Stomach (tissue), 8 donors: ENCODE measurements at regions not wholly inside any gene's neighbourhood (a gene's known extent, or its start where the extent isn't known, plus 50 kb on each side); places are given as distances from the start of the nearest gene placed in this dataset.
"Not testable (repeated sequence)": the region's sequence is repeated elsewhere in the genome, so short reads cannot be mapped to it uniquely, and the experiment has no call there.

Experiments
- DNase-seq, 2 donors: peaks; one replicate each; pipeline versions ENCODE4 v3.0.0 to v3.0.0-alpha.2; 2013 to 2019
- H3K27ac ChIP-seq, 5 donors: fragments of 200-600 bp in 4 of 5; sonication (generic) in 4 of 5; one replicate each; pipeline ENCODE4 v1.5.1; 2013 to 2019; ENCODE audit warnings: mild to moderate bottlenecking in 1 of 5, moderate library complexity in 1 of 5
- H3K27me3 ChIP-seq, 3 donors: fragments of 200-600 bp; sonication (generic); one replicate each; pipeline ENCODE4 v1.5.1; 2017 to 2019; ENCODE audit warnings: mixed run types in 1 of 3
- H3K36me3 ChIP-seq, 4 donors: fragments of 200-600 bp; sonication (generic); 1 replicate in 3 of 4; 2 replicates in 1 of 4; pipeline ENCODE4 v1.5.1; 2016 to 2019
- H3K4me1 ChIP-seq, 4 donors: fragments of 200-600 bp; sonication (generic); one replicate each; pipeline ENCODE4 v1.5.1; 2016 to 2019
- H3K4me3 ChIP-seq, 4 donors: fragments of 200-600 bp; sonication (generic) in 3 of 4; one replicate each; pipeline ENCODE4 v1.5.1; 2016 to 2019; ENCODE audit warnings: mild to moderate bottlenecking in 1 of 4
- H3K9me3 ChIP-seq, 4 donors: fragments of 200-600 bp; sonication (generic); one replicate each; pipeline ENCODE4 v1.5.1; 2016 to 2019
- EP300 ChIP-seq: sonication (generic); formaldehyde crosslinking; IDR thresholded peaks from one replicate; pipeline ENCODE4 v1.6.1; 2017; ENCODE audit warnings: antibody characterized with exemption
- POLR2A ChIP-seq, 4 donors: fragments of 450-650 bp; IDR thresholded peaks; one replicate each; pipeline ENCODE4 v1.6.1; 2016; ENCODE audit warnings: antibody characterized with exemption in 4 of 4, control low read depth in 2 of 4, mild to moderate bottlenecking in 1 of 4, moderate library complexity in 1 of 4
- POLR2AphosphoS5 ChIP-seq, 3 donors: sonication (generic); formaldehyde crosslinking; IDR thresholded peaks; one replicate each; pipeline ENCODE4 v1.6.1; 2016; ENCODE audit warnings: antibody characterized with exemption in 3 of 3
- WGBS, 5 donors: extraction: QIAGEN DNeasy Blood & Tissue Kit in 3 of 5; methylation state at CpG; one replicate each; pipeline versions ENCODE4 v1.1.5 to v1.1.7; 2013 to 2018; 5-methylcytosine and 5-hydroxymethylcytosine counted together
- intact Hi-C: fragments of 100-400 bp; cut with DNase I; formaldehyde crosslinking; loops from one replicate; pipeline ENCODE4 v1.15.1; 2023; ENCODE audit warnings: low total_unique reads
- TF ChIP-seq, protein P1 (sequence below), 7 experiments: fragments of 450-650 bp in 4 of 7; fragments of 200-600 bp in 3 of 7; sonication (generic) in 3 of 7; IDR thresholded peaks; one replicate each; pipeline ENCODE4 v1.5.1; 2016 to 2019; ENCODE audit warnings: antibody characterized with exemption in 7 of 7, control low read depth in 2 of 7, mild to moderate bottlenecking in 1 of 7
- donor health status: healthy with polysubstance abuse.
- donor health status: Bipolar disorder and iron deficiency.
- donor health status: healthy.

DNA sequence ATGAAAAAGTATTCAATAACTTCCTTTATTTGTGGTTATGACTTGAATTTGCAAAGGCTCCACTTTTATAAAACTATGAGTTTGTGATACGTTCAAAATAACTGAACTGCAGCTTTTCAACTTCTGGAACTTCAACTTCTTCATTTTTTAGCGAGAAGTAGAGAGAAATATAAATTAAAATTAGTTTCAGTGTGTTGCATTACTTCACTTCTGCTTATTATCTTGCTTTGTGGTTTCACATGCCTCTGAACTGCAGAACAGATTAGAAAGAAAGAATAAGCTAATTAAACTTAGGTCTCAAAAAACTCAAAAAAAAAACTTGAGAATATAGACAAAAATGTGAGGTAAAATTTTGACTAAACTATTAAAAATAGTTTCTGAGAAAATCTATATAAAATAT is 1073.4 kb downstream of the PCDH17 start:
- TF ChIP-seq, protein P1, sequence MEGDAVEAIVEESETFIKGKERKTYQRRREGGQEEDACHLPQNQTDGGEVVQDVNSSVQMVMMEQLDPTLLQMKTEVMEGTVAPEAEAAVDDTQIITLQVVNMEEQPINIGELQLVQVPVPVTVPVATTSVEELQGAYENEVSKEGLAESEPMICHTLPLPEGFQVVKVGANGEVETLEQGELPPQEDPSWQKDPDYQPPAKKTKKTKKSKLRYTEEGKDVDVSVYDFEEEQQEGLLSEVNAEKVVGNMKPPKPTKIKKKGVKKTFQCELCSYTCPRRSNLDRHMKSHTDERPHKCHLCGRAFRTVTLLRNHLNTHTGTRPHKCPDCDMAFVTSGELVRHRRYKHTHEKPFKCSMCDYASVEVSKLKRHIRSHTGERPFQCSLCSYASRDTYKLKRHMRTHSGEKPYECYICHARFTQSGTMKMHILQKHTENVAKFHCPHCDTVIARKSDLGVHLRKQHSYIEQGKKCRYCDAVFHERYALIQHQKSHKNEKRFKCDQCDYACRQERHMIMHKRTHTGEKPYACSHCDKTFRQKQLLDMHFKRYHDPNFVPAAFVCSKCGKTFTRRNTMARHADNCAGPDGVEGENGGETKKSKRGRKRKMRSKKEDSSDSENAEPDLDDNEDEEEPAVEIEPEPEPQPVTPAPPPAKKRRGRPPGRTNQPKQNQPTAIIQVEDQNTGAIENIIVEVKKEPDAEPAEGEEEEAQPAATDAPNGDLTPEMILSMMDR (IDR thresholded peaks at IDR 0.05): no peak
- TF ChIP-seq POLR2AphosphoS5 (IDR thresholded peaks at IDR 0.05) (no peak), POLR2A (IDR thresholded peaks at IDR 0.05) (no peak), EP300 (no peak)
- no peaks in the 10 kb centered on the region for H3K27me3 ChIP-seq
- H3K36me3 ChIP-seq: no peaks in the 10 kb centered on the region
- peaks cover 0 to 4% (median 2%) of the 10 kb centered on the region in 4 donors for H3K9me3 ChIP-seq
- intact Hi-C loops: no loop called here
- H3K4me1 ChIP-seq: no peaks in the 10 kb centered on the region
- DNase-seq: no peak
- WGBS, 5 donors: 56 to 71% (median 61%) methylated on average over 2 of the region's 2 CpGs
- no peak overlapping the region for H3K4me3 ChIP-seq
- H3K27ac ChIP-seq: no peak overlapping the region

DNA sequence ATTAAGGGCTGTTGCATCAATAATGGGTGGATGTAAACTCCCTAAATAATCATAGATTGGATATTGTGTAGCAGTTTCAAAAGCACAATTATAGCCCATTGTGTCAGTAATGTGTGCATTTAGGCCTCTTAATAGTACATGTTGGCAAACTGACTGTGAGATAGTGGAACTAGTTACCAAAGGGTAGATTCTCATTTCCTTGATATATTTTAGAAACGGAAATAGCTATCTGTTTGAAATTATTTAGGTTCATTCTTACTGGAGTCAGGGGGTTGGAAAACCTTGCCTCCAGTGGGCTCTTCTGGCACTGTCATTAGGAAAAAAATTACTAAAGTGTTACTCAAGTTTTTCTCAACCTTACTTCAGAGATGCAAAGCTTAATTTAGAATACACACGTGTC is 1074.9 kb downstream of the PCDH17 start:
- no peaks in the 10 kb centered on the region for H3K27me3 ChIP-seq
- H3K4me1 ChIP-seq: no peaks in the 10 kb centered on the region
- WGBS, 5 donors: 76 to 89% (median 82%) methylated on average over 2 of the region's 2 CpGs
- TF ChIP-seq POLR2A (IDR thresholded peaks at IDR 0.05) (no peak), EP300 (no peak), POLR2AphosphoS5 (IDR thresholded peaks at IDR 0.05) (no peak)
- TF ChIP-seq, protein P1 (IDR thresholded peaks at IDR 0.05): no peak
- DNase-seq: no peak
- intact Hi-C loops: no loop called here
- no peak overlapping the region for H3K27ac ChIP-seq
- H3K36me3 ChIP-seq: no peaks in the 10 kb centered on the region
- H3K9me3 ChIP-seq: peaks cover 0 to 5% (median 2%) of the 10 kb centered on the region in 4 donors
- H3K4me3 ChIP-seq: no peak overlapping the region

- H3K36me3 ChIP-seq: no peaks in the 10 kb centered on the region
- no peaks in the 10 kb centered on the region for H3K27me3 ChIP-seq
- H3K27ac ChIP-seq: no peak overlapping the region
- WGBS, 5 donors: 82 to 93% (median 90%) methylated on average over 8 of the region's 8 CpGs
- H3K4me3 ChIP-seq: no peak overlapping the region
- intact Hi-C loops: no loop called here
- TF ChIP-seq POLR2AphosphoS5 (IDR thresholded peaks at IDR 0.05) (no peak), POLR2A (IDR thresholded peaks at IDR 0.05) (no peak), EP300 (no peak)
- TF ChIP-seq, protein P1 (IDR thresholded peaks at IDR 0.05): no peak
- no peak for DNase-seq
- H3K4me1 ChIP-seq: no peaks in the 10 kb centered on the region
- peaks cover 0 to 10% (median 1%) of the 10 kb centered on the region in 4 donors for H3K9me3 ChIP-seq
Measured at GRCh38 chr13:58712191-58712590, 1080.6 kb downstream of the PCDH17 start.

DNA sequence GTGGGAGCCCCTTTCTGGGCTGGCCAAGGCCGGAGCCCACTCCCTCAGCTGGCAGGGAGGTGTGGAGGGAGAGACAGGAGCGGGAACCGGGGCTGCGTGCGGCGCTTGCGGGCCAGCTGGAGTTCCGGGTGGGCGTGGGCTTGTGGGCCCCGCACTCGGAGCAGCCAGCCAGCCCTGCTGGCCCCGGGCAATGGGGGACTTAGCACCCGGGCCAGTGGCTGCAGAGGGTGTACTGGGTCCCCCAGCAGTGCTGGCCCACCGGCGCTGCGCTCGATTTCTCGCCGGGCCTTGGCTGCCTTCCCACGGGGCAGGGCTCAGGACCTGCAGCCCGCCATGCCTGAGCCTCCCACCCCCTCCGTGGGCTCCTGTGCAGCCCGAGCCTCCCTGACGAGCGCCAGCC is 1082.5 kb downstream of the PCDH17 start:
- H3K9me3 ChIP-seq, H3K27me3 ChIP-seq, DNase-seq, H3K36me3 ChIP-seq, intact Hi-C loops, H3K27ac ChIP-seq, H3K4me3 ChIP-seq, H3K4me1 ChIP-seq: not testable (repeated sequence)
- WGBS, 5 donors: 92 to 97% (median 95%) methylated on average over 9 to 25 of the region's 25 CpGs

DNA sequence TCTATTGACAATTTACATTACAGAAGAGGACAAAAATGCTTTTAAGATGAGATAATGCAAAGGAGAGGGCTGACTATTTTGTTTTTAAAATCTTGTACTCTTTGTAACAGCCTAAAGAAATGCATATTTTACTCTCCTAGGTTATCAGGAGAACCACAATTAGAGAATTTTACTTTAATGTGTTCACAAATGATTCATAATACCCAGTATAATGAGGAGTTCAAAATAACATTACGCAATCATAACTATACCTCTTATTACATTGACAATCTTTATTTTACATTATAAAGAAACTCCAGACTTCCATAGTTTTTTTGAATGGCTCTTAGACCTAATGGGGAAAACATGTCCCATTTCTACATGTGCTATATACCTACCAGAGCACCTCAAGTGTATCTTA is 1089.7 kb downstream of the PCDH17 start:
- TF ChIP-seq POLR2A (IDR thresholded peaks at IDR 0.05) (no peak), EP300 (no peak), POLR2AphosphoS5 (IDR thresholded peaks at IDR 0.05) (no peak)
- TF ChIP-seq, protein P1 (IDR thresholded peaks at IDR 0.05): no peak
- Histone ChIP-seq H3K27me3 (no peaks in the 10 kb centered on the region), H3K9me3 (no peaks in the 10 kb centered on the region), H3K36me3 (no peaks in the 10 kb centered on the region), H3K4me3 (no peak overlapping the region), H3K27ac (no peak overlapping the region), H3K4me1 (no peaks in the 10 kb centered on the region)
- intact Hi-C loops: no loop called here
- no peak for DNase-seq
- WGBS, 5 donors: 93 to 100% (median 99%) methylated on average over 1 of the region's 1 CpG
